Hepatic stellate cell (primary cell): ENCODE measurements at regions not wholly inside any gene's neighbourhood (a gene's known extent, or its start where the extent isn't known, plus 50 kb on each side); places are given as distances from the start of the nearest gene placed in this dataset.
"Not testable (repeated sequence)": the region's sequence is repeated elsewhere in the genome, so short reads cannot be mapped to it uniquely, and the experiment has no call there.

Source experiments
- DNase-seq: peaks from one replicate; pipeline ENCODE4 v3.0.0; 2011; ENCODE audit warnings: low spot score

GRCh38 chr12:131362291-131363211 is 348.3 kb upstream of the SFSWAP start:
- DNase-seq, result no peak

GRCh38 chr12:131363393-131363792 is 347.5 kb upstream of the SFSWAP start:
- no peak for DNase-seq

- DNase-seq, result no peak
Observed at GRCh38 chr12:131363841-131364495, 346.9 kb upstream of the SFSWAP start.

- no peak for DNase-seq
Observed at GRCh38 chr12:131364903-131365820, 345.7 kb upstream of the SFSWAP start.

GRCh38 chr12:131365821-131366260 is 345.0 kb upstream of the SFSWAP start:
- DNase-seq, result no peak

GRCh38 chr12:131366261-131366871 is 344.5 kb upstream of the SFSWAP start:
- no peak for DNase-seq

GRCh38 chr12:131367067-131367982 is 343.6 kb upstream of the SFSWAP start:
- not testable (repeated sequence) for DNase-seq

GRCh38 chr12:131367983-131368667 is 342.8 kb upstream of the SFSWAP start:
- DNase-seq, result no peak

GRCh38 chr12:131368668-131369071 is 342.2 kb upstream of the SFSWAP start:
- DNase-seq, result no peak

- DNase-seq, result no peak
Observed at GRCh38 chr12:131369094-131369845, 341.6 kb upstream of the SFSWAP start.

GRCh38 chr12:131370321-131370720 is 340.6 kb upstream of the SFSWAP start:
- no peak for DNase-seq

GRCh38 chr12:131370791-131371347 is 340.0 kb upstream of the SFSWAP start:
- no peak for DNase-seq

GRCh38 chr12:131371401-131372170 is 339.3 kb upstream of the SFSWAP start:
- no peak for DNase-seq

GRCh38 chr12:131372171-131372475 is 338.8 kb upstream of the SFSWAP start:
- DNase-seq, result no peak

GRCh38 chr12:131372706-131373195 is 338.1 kb upstream of the SFSWAP start:
- no peak for DNase-seq

GRCh38 chr12:131375261-131375971 is 335.5 kb upstream of the SFSWAP start:
- no peak for DNase-seq

- DNase-seq, result no peak
Observed at GRCh38 chr12:131375972-131376345, 334.9 kb upstream of the SFSWAP start.
